Prostate gland (tissue), 2 donors: ENCODE measurements at regions not wholly inside any gene's neighbourhood (a gene's known extent, or its start where the extent isn't known, plus 50 kb on each side); places are given as distances from the start of the nearest gene placed in this dataset.

Experiments used
- POLR2A ChIP-seq: fragments of 450-650 bp; IDR thresholded peaks from one replicate; pipeline ENCODE4 v1.6.1; 2016; ENCODE audit warnings: antibody characterized with exemption, mild to moderate bottlenecking
- POLR2AphosphoS5 ChIP-seq: sonication (generic); formaldehyde crosslinking; IDR thresholded peaks from one replicate; pipeline ENCODE4 v1.6.1; 2017; ENCODE audit warnings: antibody characterized with exemption
- TF ChIP-seq, protein P1 (sequence below), 4 experiments: fragments of 200-600 bp in 2 of 4; fragments of 450-650 bp in 2 of 4; sonication (generic) in 2 of 4; IDR thresholded peaks; 1 replicate in 3 of 4; 2 replicates in 1 of 4; pipeline ENCODE4 v1.5.1; 2016 to 2019; ENCODE audit warnings: antibody characterized with exemption in 4 of 4, mild to moderate bottlenecking in 2 of 4, moderate library complexity in 2 of 4

DNA sequence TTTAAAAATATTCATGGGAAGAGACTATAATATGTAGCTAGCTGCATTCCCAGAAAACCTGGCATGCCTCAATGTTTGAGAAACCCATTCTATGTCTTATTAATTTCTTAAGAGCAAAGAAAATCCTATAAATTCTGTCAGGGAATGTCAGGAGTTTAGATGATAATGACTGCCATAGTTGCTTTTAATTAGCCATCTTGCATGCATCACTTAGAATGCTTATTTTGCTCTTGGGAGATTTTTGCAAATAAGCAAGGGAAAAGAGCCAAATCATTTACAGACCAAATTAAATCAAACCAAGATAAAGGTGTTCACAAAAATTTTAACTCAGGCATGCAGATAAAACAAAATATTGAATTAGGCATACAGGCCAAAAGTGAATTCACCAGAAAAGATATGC is 152.8 kb downstream of the FASLG start:
- TF ChIP-seq, protein P1, sequence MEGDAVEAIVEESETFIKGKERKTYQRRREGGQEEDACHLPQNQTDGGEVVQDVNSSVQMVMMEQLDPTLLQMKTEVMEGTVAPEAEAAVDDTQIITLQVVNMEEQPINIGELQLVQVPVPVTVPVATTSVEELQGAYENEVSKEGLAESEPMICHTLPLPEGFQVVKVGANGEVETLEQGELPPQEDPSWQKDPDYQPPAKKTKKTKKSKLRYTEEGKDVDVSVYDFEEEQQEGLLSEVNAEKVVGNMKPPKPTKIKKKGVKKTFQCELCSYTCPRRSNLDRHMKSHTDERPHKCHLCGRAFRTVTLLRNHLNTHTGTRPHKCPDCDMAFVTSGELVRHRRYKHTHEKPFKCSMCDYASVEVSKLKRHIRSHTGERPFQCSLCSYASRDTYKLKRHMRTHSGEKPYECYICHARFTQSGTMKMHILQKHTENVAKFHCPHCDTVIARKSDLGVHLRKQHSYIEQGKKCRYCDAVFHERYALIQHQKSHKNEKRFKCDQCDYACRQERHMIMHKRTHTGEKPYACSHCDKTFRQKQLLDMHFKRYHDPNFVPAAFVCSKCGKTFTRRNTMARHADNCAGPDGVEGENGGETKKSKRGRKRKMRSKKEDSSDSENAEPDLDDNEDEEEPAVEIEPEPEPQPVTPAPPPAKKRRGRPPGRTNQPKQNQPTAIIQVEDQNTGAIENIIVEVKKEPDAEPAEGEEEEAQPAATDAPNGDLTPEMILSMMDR (IDR thresholded peaks at IDR 0.05): no peak
- TF ChIP-seq POLR2A (no peak), POLR2AphosphoS5 (no peak)
